OCI-LY3 (cell line): ENCODE measurements at regions not wholly inside any gene's neighbourhood (a gene's known extent, or its start where the extent isn't known, plus 50 kb on each side); places are given as distances from the start of the nearest gene placed in this dataset.
"Not testable (repeated sequence)": the region's sequence is repeated elsewhere in the genome, so short reads cannot be mapped to it uniquely, and the experiment has no call there.

ENCODE experiments used
- CTCF ChIP-seq: fragments of 200-600, 300-600 bp; sonication (generic); IDR thresholded peaks from 2 replicates; pipeline ENCODE4 v1.5.1; 2014; ENCODE audit warnings: antibody characterized with exemption, low read length, low read depth
- EZH2phosphoT487 ChIP-seq: fragments of 200-600 bp; shearing (Covaris generic); IDR thresholded peaks from 2 replicates; pipeline ENCODE4 v1.6.1; 2018; ENCODE audit warnings: antibody characterized with exemption, mixed run types, low read depth

- TF ChIP-seq CTCF, EZH2phosphoT487: not testable (repeated sequence)
Observed at GRCh38 chr13:58958097-58958496, 1205.6 kb downstream of the DIAPH3 start.
